HAP-1 (cell line): ENCODE measurements at regions not wholly inside any gene's neighbourhood (a gene's known extent, or its start where the extent isn't known, plus 50 kb on each side); places are given as distances from the start of the nearest gene placed in this dataset.

Experiments used
- DNase-seq, 2 experiments: peaks; one replicate each; pipeline ENCODE4 v3.0.0-alpha.2; 2016 to 2020; ENCODE audit warnings: low spot score in 2 of 2
- H3K27me3 ChIP-seq: fragments of 250-450 bp; sonication (Bioruptor Pico); 2 replicates; pipeline ENCODE4 v1.5.1; 2020; ENCODE audit warnings: low read depth, mild to moderate bottlenecking, moderate library complexity
- H3K36me3 ChIP-seq: fragments of 250-450 bp; sonication (Bioruptor Pico); replicated peaks from 2 replicates; pipeline ENCODE4 v1.5.1; 2020; ENCODE audit warnings: mild to moderate bottlenecking
- H3K4me1 ChIP-seq: fragments of 250-450 bp; sonication (Bioruptor Pico); 2 replicates; pipeline ENCODE4 v1.5.1; 2020; ENCODE audit warnings: mild to moderate bottlenecking
- H3K4me3 ChIP-seq: fragments of 250-450 bp; sonication (Bioruptor Pico); 2 replicates; pipeline ENCODE4 v1.5.1; 2020; ENCODE audit warnings: mild to moderate bottlenecking, moderate library complexity
- H3K9me3 ChIP-seq: fragments of 250-450 bp; sonication (Bioruptor Pico); 2 replicates; pipeline ENCODE4 v1.5.1; 2020; ENCODE audit warnings: mild to moderate bottlenecking, moderate library complexity
- in situ Hi-C: fragments of 300-500 bp; cut with MboI; formaldehyde crosslinking; loops from 3 replicates; pipeline ENCODE4 v1.14.3; 2020; ENCODE audit warnings: low sequenced_read_pairs, inconsistent platforms, mixed read lengths

DNA sequence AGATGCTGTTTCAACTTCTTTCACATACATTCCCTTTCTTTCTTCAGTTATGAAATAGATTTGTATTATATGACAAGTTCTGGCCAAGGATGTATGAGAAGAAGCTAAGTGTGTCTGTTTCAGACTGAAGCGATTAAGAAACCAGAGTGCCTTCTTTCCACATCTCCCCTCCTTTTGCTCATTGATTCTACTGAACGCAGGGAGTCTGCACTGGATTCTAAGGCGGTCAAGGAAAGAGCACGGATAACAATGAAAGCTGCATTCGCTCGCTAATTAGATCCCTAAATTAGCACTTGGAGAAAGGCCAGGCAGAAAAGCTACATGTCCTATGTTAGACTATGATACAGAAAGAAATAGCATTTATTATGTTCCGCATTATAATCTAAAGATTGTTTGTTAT, 267.7 kb downstream of the HAO1 start:
- H3K27me3 ChIP-seq = no peaks in the 10 kb centered on the region
- in situ Hi-C loops = no loop called here
- DNase-seq = no peak

DNA sequence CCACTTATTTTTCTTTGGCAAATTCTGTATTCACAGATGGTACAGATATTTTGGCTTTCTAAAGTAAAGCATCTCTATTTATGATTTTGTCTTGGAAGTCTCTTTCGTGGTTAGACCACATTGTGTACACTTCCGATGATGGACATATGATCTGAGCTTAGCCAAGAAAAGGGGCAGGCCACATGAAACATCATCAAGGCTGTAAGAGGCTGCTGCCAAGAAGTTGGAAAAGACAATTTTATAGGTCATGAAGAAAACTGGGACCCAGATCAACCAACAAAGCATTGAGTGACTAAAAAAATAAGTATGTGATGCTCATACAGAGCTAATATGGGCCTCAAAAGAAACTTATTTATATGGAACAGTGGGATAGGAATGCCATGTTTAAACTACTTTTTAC, 266.4 kb downstream of the HAO1 start:
- H3K4me3 ChIP-seq = no peak overlapping the region
- no peaks in the 10 kb centered on the region for H3K9me3 ChIP-seq
- in situ Hi-C loops = no loop called here
- H3K36me3 ChIP-seq = no peaks in the 10 kb centered on the region
- no peaks in the 10 kb centered on the region for H3K4me1 ChIP-seq
- no peaks in the 10 kb centered on the region for H3K27me3 ChIP-seq
- DNase-seq = no peak

More for the DNA sequence above, 267.7 kb downstream of the HAO1 start:
- Histone ChIP-seq H3K9me3 (no peaks in the 10 kb centered on the region), H3K4me3 (no peak overlapping the region), H3K36me3 (no peaks in the 10 kb centered on the region), H3K4me1 (no peaks in the 10 kb centered on the region)

DNA sequence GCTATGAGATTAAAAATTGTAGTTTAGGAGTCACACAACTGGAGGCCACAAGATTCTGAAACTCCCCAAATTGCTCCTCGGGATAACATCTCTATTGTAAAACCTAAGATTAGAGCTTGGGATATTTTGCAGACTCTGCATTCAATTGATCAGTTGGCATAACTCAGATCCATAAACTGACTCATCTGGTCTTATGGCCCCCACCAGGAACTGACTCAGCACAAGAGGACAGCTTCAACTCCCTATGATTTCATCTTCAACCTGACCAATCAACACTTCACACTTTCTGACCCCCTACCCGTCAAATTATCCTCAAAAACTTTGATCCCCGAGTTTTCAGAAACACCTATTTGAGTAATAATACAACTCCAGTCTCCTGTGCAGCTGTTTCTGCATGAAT, 257.3 kb downstream of the HAO1 start:
- 0 out of 2 replicates have a peak, but pooled peaks cover 2% of the 10 kb centered on the region for H3K27me3 ChIP-seq
- no peaks in the 10 kb centered on the region for H3K36me3 ChIP-seq
- DNase-seq = no peak
- H3K4me3 ChIP-seq = no peak overlapping the region
- H3K9me3 ChIP-seq = no peaks in the 10 kb centered on the region
- in situ Hi-C loops = no loop called here
- no peaks in the 10 kb centered on the region for H3K4me1 ChIP-seq

DNA sequence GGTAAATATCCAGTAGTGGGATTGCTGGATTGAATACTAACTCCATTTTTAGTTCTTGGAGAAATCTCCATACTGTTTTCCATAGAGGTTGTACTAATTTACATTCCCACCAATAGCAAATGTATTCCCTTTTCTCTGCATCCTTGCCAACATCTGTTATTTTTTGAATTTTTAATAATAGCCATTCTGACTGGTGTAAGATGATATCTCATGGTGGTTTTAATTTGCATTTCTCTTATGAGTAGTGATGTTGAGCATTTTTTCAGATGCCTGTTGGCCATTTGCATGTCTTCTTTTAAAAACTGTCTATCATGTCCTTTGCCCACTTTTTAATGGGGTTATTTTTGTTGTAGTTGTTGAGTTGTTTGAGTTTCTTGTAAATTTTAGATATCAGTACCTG, 253.2 kb downstream of the HAO1 start:
- Histone ChIP-seq H3K9me3 (no peaks in the 10 kb centered on the region), H3K27me3 (0 out of 2 replicates have a peak, but pooled peaks cover 2% of the 10 kb centered on the region), H3K4me3 (no peak overlapping the region), H3K4me1 (no peaks in the 10 kb centered on the region), H3K36me3 (no peaks in the 10 kb centered on the region)
- DNase-seq = no peak
- in situ Hi-C loops = no loop called here

DNA sequence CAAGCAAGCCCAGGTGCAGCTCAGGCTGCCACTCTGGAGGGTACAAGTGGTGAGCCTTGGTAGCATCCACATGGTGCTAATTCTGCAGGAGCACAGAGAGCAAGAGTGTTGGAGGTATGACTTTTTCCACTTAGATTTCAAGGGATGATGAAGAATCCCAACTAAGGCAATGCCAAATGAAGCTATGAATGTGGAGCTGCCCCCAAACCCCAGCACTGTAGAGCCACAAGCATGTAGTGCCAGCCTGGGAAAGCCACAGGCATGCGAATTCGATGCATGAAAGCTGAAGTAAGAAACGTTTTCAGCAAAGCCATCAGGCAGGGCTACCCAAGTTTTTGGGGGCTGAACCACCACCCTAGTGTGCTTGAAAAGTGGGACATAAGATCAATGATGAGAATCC, 251.1 kb downstream of the HAO1 start:
- in situ Hi-C loops = no loop called here

DNA sequence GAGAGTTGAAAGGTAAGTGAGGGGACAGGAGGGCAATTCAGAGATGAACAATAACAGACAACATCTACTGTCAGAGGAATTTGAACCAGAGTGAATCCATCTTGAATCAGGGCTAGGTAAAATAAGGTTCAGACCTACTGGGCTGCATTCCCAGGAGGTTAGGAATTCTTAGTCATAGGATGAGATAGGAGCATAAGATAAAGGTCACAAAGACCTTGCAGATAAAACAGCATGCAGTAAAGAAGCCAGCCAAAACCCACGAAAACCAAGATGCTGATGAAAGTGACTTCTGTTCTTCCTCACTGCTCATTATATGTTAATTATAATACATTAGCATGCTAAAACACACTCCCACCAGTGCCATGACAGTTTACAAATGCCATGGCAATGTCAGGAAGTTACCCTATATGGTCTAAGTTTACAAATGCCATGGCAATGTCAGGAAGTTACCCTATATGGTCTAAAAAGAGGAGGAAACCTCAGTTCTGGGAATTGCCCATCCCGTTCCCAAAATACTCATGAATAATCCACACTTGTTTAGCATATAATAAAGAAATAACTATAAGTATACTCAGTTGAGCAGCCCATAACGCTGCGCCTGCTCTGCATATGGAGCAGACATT, 248.5 kb downstream of the HAO1 start:
- no peak for DNase-seq
- H3K4me3 ChIP-seq = no peak overlapping the region
- H3K36me3 ChIP-seq = no peaks in the 10 kb centered on the region
- in situ Hi-C loops = no loop called here
- no peaks in the 10 kb centered on the region for H3K27me3 ChIP-seq
- H3K4me1 ChIP-seq = no peaks in the 10 kb centered on the region
- no peaks in the 10 kb centered on the region for H3K9me3 ChIP-seq

More for the DNA sequence above, 251.1 kb downstream of the HAO1 start:
- Histone ChIP-seq H3K27me3 (no peaks in the 10 kb centered on the region), H3K4me1 (no peaks in the 10 kb centered on the region), H3K4me3 (no peak overlapping the region), H3K9me3 (no peaks in the 10 kb centered on the region), H3K36me3 (no peaks in the 10 kb centered on the region)
- no peak for DNase-seq

DNA sequence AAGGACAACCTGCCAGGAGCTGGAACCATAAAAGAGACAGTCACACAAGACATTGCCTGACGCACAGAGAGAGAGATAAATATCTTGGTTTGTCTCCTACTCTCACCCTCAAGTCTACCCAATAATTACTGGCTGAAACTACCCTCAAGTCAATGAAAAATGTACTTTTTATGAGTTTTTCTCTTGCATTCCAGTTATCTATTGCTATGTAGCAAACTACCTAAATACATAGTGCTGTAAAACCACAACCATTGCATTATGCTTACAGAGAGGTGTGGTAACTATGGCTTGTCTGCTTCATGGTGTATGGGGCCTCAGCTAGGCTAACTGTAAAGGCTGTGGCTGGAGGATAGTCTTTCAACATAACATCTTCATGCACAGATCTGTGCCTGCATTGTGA, 247.8 kb downstream of the HAO1 start:
- H3K27me3 ChIP-seq = no peaks in the 10 kb centered on the region
- no peaks in the 10 kb centered on the region for H3K4me1 ChIP-seq
- H3K36me3 ChIP-seq = no peaks in the 10 kb centered on the region
- in situ Hi-C loops = no loop called here
- DNase-seq = no peak
- no peak overlapping the region for H3K4me3 ChIP-seq
- no peaks in the 10 kb centered on the region for H3K9me3 ChIP-seq

DNA sequence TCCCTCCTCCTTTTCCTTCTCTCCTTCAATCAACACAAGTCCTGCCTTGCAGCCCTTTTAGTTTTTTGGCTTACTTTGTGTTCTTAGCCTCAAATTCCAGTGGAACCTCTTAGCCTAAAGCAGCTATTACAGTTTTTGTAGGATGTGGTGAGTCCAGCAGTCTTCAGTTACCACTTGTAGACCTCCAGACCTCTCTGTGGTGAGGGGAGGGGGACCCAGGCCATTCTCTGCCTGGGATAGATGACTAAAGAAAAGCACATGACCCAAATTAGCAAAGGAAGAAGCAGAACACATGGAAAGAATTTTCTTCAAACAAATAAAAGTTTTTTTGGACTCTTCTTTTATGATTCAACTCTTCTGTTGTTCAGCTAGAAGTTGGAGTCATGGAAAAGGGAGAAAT, 246.5 kb downstream of the HAO1 start:
- in situ Hi-C loops = no loop called here
- no peaks in the 10 kb centered on the region for H3K4me1 ChIP-seq
- H3K27me3 ChIP-seq = no peaks in the 10 kb centered on the region
- H3K36me3 ChIP-seq = no peaks in the 10 kb centered on the region
- DNase-seq = no peak
- no peak overlapping the region for H3K4me3 ChIP-seq
- H3K9me3 ChIP-seq = no peaks in the 10 kb centered on the region

DNA sequence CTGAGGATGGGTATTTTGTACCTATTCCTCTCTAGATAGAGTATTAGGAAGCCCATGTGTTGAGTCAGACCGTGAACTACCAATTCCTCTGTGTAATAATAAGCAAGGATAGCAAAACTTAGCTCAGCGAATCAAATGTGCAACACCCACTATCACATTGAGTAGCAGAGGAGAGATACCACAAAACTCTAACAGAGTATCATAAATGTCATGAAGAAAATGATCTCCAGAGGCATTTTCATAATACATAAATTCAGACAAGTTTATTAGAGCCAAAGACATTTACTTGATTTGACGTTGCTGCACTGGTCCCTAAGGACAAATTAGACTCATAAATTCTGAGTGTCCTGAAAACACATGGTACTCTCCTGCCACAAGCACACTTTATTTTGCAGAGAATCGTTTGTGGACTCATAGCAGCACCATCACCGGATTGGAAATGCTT, 245.2 kb downstream of the HAO1 start:
- no peak for DNase-seq
- Histone ChIP-seq H3K9me3 (no peaks in the 10 kb centered on the region), H3K4me1 (no peaks in the 10 kb centered on the region), H3K4me3 (no peak overlapping the region), H3K27me3 (no peaks in the 10 kb centered on the region), H3K36me3 (no peaks in the 10 kb centered on the region)
- in situ Hi-C loops = no loop called here

DNA sequence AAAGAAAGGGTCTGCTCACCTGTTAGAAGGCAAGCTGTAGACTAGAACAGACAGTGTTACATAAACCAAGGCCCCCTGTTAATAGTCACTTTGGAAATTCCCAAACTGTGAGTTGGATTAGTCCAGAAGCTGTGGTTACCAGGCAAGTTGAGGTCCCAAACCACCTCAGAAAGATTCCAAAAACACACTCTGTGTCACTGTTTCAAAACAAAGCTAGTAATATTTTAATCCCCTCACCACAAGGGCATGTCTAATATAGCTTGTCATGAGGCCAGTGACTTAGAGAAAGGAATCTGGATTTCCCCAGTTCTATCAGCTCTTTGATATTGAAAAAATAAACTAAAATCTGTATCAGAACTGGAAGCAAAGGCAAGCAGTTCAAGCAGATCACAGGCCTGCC, 244.6 kb downstream of the HAO1 start:
- no peak for DNase-seq
- in situ Hi-C loops = no loop called here
- no peaks in the 10 kb centered on the region for H3K27me3 ChIP-seq
- no peaks in the 10 kb centered on the region for H3K9me3 ChIP-seq
- H3K4me3 ChIP-seq = no peak overlapping the region
- no peaks in the 10 kb centered on the region for H3K4me1 ChIP-seq
- no peaks in the 10 kb centered on the region for H3K36me3 ChIP-seq

DNA sequence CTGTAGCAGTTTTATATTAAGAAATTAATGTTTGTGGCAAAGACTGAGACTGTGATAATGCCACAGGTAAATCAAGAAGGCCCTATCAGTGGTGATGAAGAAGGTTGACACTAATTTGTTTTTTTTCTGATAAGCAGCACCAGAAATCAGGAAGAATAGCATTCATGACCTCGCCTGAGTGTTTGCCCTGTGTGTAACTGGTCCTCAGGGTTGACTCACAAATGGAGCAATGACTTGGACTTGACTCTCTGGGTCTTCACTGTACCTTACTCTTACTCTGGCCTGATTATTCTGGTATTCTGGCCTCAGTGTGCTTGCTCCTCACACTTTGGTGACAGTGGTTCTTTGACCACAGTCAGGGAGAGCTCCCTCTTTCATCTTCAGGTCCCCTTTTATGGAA, 243.9 kb downstream of the HAO1 start:
- in situ Hi-C loops = no loop called here

DNA sequence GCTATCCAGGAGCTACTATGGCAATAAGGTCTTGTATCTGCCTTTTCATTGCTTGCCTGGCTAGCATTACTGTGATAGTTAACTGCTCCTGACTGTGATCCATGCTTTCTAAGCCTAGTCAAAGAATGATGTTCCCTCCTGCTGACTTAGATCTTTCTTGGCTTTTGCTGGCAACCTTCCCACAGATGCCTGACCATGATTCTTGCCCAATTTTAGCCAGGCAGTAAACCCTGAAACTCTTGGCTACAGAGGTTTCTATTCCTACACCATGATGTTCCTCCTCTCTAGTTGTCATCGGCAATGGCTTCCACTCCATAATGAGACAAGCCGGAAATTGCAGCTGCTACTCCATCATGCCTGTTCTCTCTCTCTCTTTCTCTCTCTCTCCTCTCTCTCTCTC, 238.1 kb downstream of the HAO1 start:
- DNase-seq = no peak
- H3K36me3 ChIP-seq = no peaks in the 10 kb centered on the region
- in situ Hi-C loops = no loop called here
- no peaks in the 10 kb centered on the region for H3K4me1 ChIP-seq
- no peak overlapping the region for H3K4me3 ChIP-seq
- H3K27me3 ChIP-seq = no peaks in the 10 kb centered on the region
- H3K9me3 ChIP-seq = no peaks in the 10 kb centered on the region

More for the DNA sequence above, 243.9 kb downstream of the HAO1 start:
- Histone ChIP-seq H3K9me3 (no peaks in the 10 kb centered on the region), H3K4me3 (no peak overlapping the region), H3K27me3 (no peaks in the 10 kb centered on the region), H3K36me3 (no peaks in the 10 kb centered on the region), H3K4me1 (no peaks in the 10 kb centered on the region)
- DNase-seq = no peak

DNA sequence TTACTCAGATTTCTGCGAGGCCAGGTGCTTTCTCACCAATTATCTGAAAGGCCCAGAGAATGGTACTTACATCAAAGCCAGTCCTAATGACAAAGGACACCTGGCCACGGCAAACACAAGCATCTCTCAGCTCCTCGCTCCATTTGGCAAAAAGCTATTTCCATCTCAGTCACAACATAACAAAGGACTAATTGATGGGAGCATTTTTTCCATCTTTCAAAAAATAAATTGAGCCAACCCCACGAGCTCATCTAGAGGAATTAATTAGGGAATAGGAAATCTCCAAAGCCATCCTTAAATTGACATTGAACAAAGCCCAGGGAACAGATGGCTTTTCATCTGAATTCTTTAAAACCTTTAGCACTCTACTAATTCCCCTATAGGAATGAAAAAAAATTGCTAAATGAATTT, 236.7 kb downstream of the HAO1 start:
- H3K9me3 ChIP-seq = no peaks in the 10 kb centered on the region
- no peaks in the 10 kb centered on the region for H3K4me1 ChIP-seq
- no peaks in the 10 kb centered on the region for H3K36me3 ChIP-seq
- H3K4me3 ChIP-seq = no peak overlapping the region
- no peak for DNase-seq
- no peaks in the 10 kb centered on the region for H3K27me3 ChIP-seq
- in situ Hi-C loops = no loop called here

DNA sequence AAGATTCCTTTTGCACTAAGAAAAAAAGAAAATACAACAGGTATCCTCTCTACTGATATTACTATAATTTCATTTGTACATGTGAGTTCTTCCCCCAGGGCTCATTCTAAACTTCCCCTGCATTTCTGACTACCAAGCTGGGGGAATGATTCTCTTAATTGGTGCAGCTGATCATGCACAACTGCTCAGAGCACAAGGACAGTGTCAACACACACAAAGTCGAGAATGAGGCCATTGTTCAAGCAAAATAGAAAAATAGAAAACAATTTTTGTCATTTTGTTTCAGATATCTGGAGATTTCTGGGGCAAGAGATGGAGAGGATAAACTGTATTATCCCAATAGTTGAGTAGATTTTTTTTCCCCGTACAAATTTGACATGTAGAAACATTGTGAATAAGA, 236.3 kb downstream of the HAO1 start:
- in situ Hi-C loops = no loop called here
- Histone ChIP-seq H3K9me3 (no peaks in the 10 kb centered on the region), H3K4me1 (no peaks in the 10 kb centered on the region), H3K4me3 (no peak overlapping the region), H3K36me3 (no peaks in the 10 kb centered on the region), H3K27me3 (no peaks in the 10 kb centered on the region)
- no peak for DNase-seq

DNA sequence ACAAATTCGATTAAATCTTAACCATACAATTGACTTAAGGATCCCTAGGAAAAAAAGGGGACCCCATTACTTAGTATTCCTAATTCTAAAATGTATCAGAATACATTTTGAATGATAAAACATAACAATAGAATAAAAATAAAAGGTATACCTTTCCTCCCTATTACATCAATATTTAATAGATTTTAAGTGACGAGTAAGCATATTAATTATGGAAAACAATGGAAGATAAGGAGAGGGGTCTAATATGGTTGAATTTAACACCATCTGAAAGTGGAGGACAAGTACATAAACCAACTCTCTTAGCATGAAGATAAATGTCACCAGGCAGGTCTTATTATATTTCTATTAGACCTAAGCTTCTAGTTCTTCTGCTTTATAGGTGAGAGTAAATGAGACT, 232.1 kb downstream of the HAO1 start:
- Histone ChIP-seq H3K27me3 (peaks cover 8% of the 10 kb centered on the region), H3K4me1 (no peaks in the 10 kb centered on the region), H3K36me3 (no peaks in the 10 kb centered on the region), H3K4me3 (no peak overlapping the region), H3K9me3 (no peaks in the 10 kb centered on the region)
- in situ Hi-C loops = no loop called here
- no peak for DNase-seq
